ENCODE measurements at regions not wholly inside any gene's neighbourhood (a gene's known extent, or its start where the extent isn't known, plus 50 kb on each side); places are given as distances from the start of the nearest gene placed in this dataset.
"Not testable (repeated sequence)": the region's sequence is repeated elsewhere in the genome, so short reads cannot be mapped to it uniquely, and the experiment has no call there.

GRCh38 chr2:13791019-13791547, 841.4 kb upstream of the LRATD1 start:
- no peak for DNase-seq (ENCODE audit: low read depth in 1 of 2, low spot score in 1 of 2)

- no peak for DNase-seq (ENCODE audit: low read depth in 1 of 2, low spot score in 1 of 2)
These were observed 826.0 kb upstream of the LRATD1 start for GRCh38 chr2:13806539-13806938.

GRCh38 chr2:13813236-13813635, 819.3 kb upstream of the LRATD1 start:
- DNase-seq (ENCODE audit: low read depth in 1 of 2, low spot score in 1 of 2): no peak

GRCh38 chr2:13818002-13818401, 814.5 kb upstream of the LRATD1 start:
- DNase-seq (ENCODE audit: low read depth in 1 of 2, low spot score in 1 of 2): no peak

GRCh38 chr2:13819896-13820295, 812.6 kb upstream of the LRATD1 start:
- no peak for DNase-seq (ENCODE audit: low read depth in 1 of 2, low spot score in 1 of 2)

- no peak for DNase-seq (ENCODE audit: low read depth in 1 of 2, low spot score in 1 of 2)
These were observed 811.1 kb upstream of the LRATD1 start for GRCh38 chr2:13821255-13821880.

GRCh38 chr2:13822365-13822764, 810.2 kb upstream of the LRATD1 start:
- no peak for DNase-seq (ENCODE audit: low read depth in 1 of 2, low spot score in 1 of 2)

GRCh38 chr2:13826314-13826853, 806.1 kb upstream of the LRATD1 start:
- DNase-seq (ENCODE audit: low read depth in 1 of 2, low spot score in 1 of 2): no peak

- no peak for DNase-seq (ENCODE audit: low read depth in 1 of 2, low spot score in 1 of 2)
These were observed 773.9 kb upstream of the LRATD1 start for GRCh38 chr2:13858626-13859025.

- DNase-seq (ENCODE audit: low read depth in 1 of 2, low spot score in 1 of 2): not testable (repeated sequence)
These were observed 764.2 kb upstream of the LRATD1 start for GRCh38 chr2:13868275-13868674.

- no peak for DNase-seq (ENCODE audit: low read depth in 1 of 2, low spot score in 1 of 2)
These were observed 756.0 kb upstream of the LRATD1 start for GRCh38 chr2:13876491-13877037.

- no peak for DNase-seq (ENCODE audit: low read depth in 1 of 2, low spot score in 1 of 2)
These were observed 754.9 kb upstream of the LRATD1 start for GRCh38 chr2:13877571-13877970.

GRCh38 chr2:13884291-13884976, 748.1 kb upstream of the LRATD1 start:
- no peak for DNase-seq (ENCODE audit: low read depth in 1 of 2, low spot score in 1 of 2)

- DNase-seq (ENCODE audit: low read depth in 1 of 2, low spot score in 1 of 2): no peak
These were observed 731.0 kb upstream of the LRATD1 start for GRCh38 chr2:13901526-13901925.

- DNase-seq (ENCODE audit: low read depth in 1 of 2, low spot score in 1 of 2): no peak
These were observed 726.7 kb upstream of the LRATD1 start for GRCh38 chr2:13905831-13906230.

GRCh38 chr2:13916066-13916465, 716.5 kb upstream of the LRATD1 start:
- no peak for DNase-seq (ENCODE audit: low read depth in 1 of 2, low spot score in 1 of 2)

- DNase-seq (ENCODE audit: low read depth in 1 of 2, low spot score in 1 of 2): no peak
These were observed 714.6 kb upstream of the LRATD1 start for GRCh38 chr2:13917958-13918357.

GRCh38 chr2:13919981-13920382, 712.5 kb upstream of the LRATD1 start:
- no peak for DNase-seq (ENCODE audit: low read depth in 1 of 2, low spot score in 1 of 2)

- DNase-seq (ENCODE audit: low read depth in 1 of 2, low spot score in 1 of 2): no peak
These were observed 711.3 kb upstream of the LRATD1 start for GRCh38 chr2:13921245-13921644.

GRCh38 chr2:13923823-13924222, 708.7 kb upstream of the LRATD1 start:
- no peak for DNase-seq (ENCODE audit: low read depth in 1 of 2, low spot score in 1 of 2)

GRCh38 chr2:13942111-13942510, 690.4 kb upstream of the LRATD1 start:
- DNase-seq (ENCODE audit: low read depth in 1 of 2, low spot score in 1 of 2): no peak

- no peak for DNase-seq (ENCODE audit: low read depth in 1 of 2, low spot score in 1 of 2)
These were observed 681.8 kb upstream of the LRATD1 start for GRCh38 chr2:13950761-13951160.

All from activated CD4-positive, alpha-beta T cell treated with anti-CD3 and anti-CD28 coated beads, Interleukin-2, amount 50 U/mL, for 24 hours (primary cell).